Transverse colon (tissue), 4 donors: ENCODE measurements at regions not wholly inside any gene's neighbourhood (a gene's known extent, or its start where the extent isn't known, plus 50 kb on each side); places are given as distances from the start of the nearest gene placed in this dataset.

Experiments
- EP300 ChIP-seq: sonication (generic); formaldehyde crosslinking; IDR thresholded peaks from one replicate; pipeline ENCODE4 v1.6.1; 2017; ENCODE audit warnings: antibody characterized with exemption, low read depth
- POLR2A ChIP-seq: fragments of 450-650 bp; IDR thresholded peaks from one replicate; pipeline ENCODE4 v1.6.1; 2016; ENCODE audit warnings: antibody characterized with exemption, mild to moderate bottlenecking, moderate library complexity
- POLR2AphosphoS5 ChIP-seq, 3 donors: sonication (generic); formaldehyde crosslinking; IDR thresholded peaks; one replicate each; pipeline ENCODE4 v1.6.1; 2016; ENCODE audit warnings: antibody characterized with exemption in 3 of 3
- TF ChIP-seq, protein P1 (sequence below), 5 experiments: fragments of 200-600 bp in 3 of 5; fragments of 450-650 bp in 2 of 5; sonication (generic) in 3 of 5; IDR thresholded peaks; 1 replicate in 2 of 5; 2 replicates in 3 of 5; pipeline ENCODE4 v1.5.1; 2016 to 2017; ENCODE audit warnings: antibody characterized with exemption in 5 of 5, inconsistent platforms in 3 of 5, mild to moderate bottlenecking in 2 of 5, moderate library complexity in 1 of 5

- TF ChIP-seq POLR2A, result no peak
- TF ChIP-seq, protein P1, sequence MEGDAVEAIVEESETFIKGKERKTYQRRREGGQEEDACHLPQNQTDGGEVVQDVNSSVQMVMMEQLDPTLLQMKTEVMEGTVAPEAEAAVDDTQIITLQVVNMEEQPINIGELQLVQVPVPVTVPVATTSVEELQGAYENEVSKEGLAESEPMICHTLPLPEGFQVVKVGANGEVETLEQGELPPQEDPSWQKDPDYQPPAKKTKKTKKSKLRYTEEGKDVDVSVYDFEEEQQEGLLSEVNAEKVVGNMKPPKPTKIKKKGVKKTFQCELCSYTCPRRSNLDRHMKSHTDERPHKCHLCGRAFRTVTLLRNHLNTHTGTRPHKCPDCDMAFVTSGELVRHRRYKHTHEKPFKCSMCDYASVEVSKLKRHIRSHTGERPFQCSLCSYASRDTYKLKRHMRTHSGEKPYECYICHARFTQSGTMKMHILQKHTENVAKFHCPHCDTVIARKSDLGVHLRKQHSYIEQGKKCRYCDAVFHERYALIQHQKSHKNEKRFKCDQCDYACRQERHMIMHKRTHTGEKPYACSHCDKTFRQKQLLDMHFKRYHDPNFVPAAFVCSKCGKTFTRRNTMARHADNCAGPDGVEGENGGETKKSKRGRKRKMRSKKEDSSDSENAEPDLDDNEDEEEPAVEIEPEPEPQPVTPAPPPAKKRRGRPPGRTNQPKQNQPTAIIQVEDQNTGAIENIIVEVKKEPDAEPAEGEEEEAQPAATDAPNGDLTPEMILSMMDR (IDR thresholded peaks at IDR 0.05), result no peak
- no peak for TF ChIP-seq EP300
- TF ChIP-seq POLR2AphosphoS5 (IDR thresholded peaks at IDR 0.05), result no peak
Measured at GRCh38 chr2:216796115-216796840, 63.6 kb downstream of the TNP1 start.
